ENCODE measurements at regions not wholly inside any gene's neighbourhood (a gene's known extent, or its start where the extent isn't known, plus 50 kb on each side); places are given as distances from the start of the nearest gene placed in this dataset.

DNA sequence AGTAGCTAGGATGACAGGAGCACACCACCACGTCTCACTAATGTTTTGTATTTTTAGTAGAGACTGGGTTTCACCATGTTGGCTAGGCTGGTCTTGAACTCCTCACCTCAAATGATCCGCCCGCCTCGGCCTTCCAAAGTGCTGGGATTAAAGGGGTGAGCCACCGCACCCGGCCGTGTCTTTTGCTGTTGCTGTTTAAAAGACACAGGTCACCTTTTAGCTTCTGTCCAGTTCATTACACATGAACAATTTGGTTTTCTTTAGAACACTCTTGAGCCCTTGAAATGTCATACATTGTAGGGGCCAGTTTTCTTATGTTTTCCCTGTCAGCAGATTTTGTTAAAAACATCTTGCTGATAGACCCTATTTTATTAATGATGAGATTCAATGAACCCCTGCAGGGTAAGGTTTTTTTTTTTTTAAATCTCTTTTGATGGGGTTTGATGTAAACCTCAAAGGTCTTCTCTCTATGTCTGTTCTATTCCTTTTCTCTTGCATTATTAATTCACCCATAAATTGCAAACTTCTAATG is 61.0 kb upstream of the AGPS start:
- H3K27me3 ChIP-seq, result no peaks in the 10 kb centered on the region
- H3K36me3 ChIP-seq, result no peaks in the 10 kb centered on the region
- peak overlapping the region in 1 of 4 donors; percentile 71 for H3K27ac ChIP-seq
- peaks cover 0 to 21% (median 3%) of the 10 kb centered on the region in 4 donors for H3K4me1 ChIP-seq
- H3K9me3 ChIP-seq, result no peaks in the 10 kb centered on the region
- no peak for DNase-seq (ENCODE audit: low spot score in 2 of 2)
- no peak overlapping the region for H3K4me3 ChIP-seq
- WGBS, 2 donors, result 66 to 75% methylated on average over 7 of the region's 7 CpGs
- TF ChIP-seq POLR2A (IDR thresholded peaks at IDR 0.05) (no peak), EP300 (IDR thresholded peaks at IDR 0.05) (no peak)
- TF ChIP-seq, protein P1, sequence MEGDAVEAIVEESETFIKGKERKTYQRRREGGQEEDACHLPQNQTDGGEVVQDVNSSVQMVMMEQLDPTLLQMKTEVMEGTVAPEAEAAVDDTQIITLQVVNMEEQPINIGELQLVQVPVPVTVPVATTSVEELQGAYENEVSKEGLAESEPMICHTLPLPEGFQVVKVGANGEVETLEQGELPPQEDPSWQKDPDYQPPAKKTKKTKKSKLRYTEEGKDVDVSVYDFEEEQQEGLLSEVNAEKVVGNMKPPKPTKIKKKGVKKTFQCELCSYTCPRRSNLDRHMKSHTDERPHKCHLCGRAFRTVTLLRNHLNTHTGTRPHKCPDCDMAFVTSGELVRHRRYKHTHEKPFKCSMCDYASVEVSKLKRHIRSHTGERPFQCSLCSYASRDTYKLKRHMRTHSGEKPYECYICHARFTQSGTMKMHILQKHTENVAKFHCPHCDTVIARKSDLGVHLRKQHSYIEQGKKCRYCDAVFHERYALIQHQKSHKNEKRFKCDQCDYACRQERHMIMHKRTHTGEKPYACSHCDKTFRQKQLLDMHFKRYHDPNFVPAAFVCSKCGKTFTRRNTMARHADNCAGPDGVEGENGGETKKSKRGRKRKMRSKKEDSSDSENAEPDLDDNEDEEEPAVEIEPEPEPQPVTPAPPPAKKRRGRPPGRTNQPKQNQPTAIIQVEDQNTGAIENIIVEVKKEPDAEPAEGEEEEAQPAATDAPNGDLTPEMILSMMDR (IDR thresholded peaks at IDR 0.05), result no peak

DNA sequence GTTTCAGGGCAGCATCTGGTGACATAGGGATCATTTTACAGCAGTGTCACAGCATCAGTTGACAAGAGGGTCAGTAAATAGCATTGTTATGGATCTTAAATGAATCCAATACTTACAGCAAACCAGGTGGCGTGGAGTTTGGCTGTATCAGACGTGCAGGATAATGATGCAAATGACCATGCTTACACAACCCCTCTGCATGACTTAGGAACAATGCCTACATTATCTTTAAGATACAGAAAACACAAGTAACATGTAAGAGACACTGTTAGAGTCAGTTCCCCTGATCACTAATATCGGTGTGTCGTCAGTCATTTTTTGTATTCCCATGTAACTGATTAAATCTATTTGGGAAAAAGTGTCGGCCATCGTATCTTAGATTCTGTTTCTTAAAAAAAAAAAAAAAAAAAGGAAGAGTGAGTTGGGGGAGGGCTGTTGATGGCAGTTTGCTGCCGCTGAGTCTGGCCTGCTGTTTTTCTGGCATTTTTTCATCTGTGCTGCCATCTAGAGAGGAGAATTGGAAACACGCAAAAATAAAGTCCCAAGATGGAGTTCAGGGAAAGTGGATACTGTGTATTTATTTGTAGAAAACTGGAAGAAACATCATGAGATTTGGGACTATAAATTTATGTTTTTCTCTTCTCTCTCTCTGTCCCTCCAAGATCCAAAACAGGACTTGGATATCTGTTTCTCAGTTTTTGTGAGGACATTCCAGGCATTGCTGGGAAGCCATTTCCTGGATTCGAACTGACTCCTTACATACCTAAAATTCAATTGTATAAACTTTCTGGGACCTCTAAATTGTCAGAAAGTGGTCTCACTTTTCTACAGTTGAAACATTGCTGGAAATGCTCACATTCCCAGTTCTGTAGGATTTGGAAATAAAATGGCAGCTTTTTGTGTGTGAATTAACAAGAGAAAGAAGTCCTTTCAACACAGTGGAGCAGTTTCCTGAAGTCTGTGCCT is 60.3 kb upstream of the AGPS start:
- peak in 1 of 2 donors; percentile 77 for DNase-seq (ENCODE audit: low spot score in 2 of 2)

DNA sequence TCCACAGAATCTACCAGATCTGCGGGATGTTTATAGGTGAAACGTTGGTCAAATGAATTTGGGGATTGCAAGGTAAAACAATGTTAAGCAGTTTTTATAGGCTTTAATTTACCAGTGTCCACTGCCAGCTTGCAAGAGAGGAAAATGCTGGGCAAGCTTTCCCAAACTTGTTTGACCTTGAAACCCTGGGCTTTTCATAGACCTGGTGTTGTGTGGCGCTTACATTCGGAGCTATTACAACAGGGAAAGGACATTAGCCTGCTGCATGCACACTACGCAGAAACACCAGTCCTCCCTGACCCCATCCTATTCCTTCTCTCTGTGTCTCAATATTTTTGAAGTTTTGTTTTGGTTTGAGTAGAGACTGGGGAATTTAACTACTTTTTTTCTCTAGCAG is 59.6 kb upstream of the AGPS start:
- peak overlapping the region in 2 of 4 donors; percentile 71 to 74 for H3K27ac ChIP-seq
- no peaks in the 10 kb centered on the region for H3K9me3 ChIP-seq
- no peak for DNase-seq (ENCODE audit: low spot score in 2 of 2)
- WGBS, 2 donors, result 61 to 62% methylated on average over 5 of the region's 5 CpGs
- no peaks in the 10 kb centered on the region for H3K27me3 ChIP-seq
- peaks cover 0 to 21% (median 3%) of the 10 kb centered on the region in 4 donors for H3K4me1 ChIP-seq
- TF ChIP-seq EP300 (IDR thresholded peaks at IDR 0.05) (no peak), POLR2A (IDR thresholded peaks at IDR 0.05) (no peak)
- H3K36me3 ChIP-seq, result peaks cover 0 to 4% (median 0%) of the 10 kb centered on the region in 3 donors
- no peak overlapping the region for H3K4me3 ChIP-seq

More for the DNA sequence above, 60.3 kb upstream of the AGPS start:
- Histone ChIP-seq H3K9me3 (no peaks in the 10 kb centered on the region), H3K27ac (peak overlapping the region in 3 of 4 donors; percentile 20 to 74 (median 71)), H3K36me3 (no peaks in the 10 kb centered on the region), H3K4me1 (peaks cover 0 to 21% (median 3%) of the 10 kb centered on the region in 4 donors), H3K4me3 (no peak overlapping the region), H3K27me3 (no peaks in the 10 kb centered on the region)
- WGBS, 2 donors, result 10 to 13% methylated on average over 9 of the region's 9 CpGs
- TF ChIP-seq, protein P1 (IDR thresholded peaks at IDR 0.05), result peak; percentile 54 to 75 (median 58)
- peak in 1 of 2 donors; percentile 56 for TF ChIP-seq EP300 (IDR thresholded peaks at IDR 0.05)
- TF ChIP-seq POLR2A (IDR thresholded peaks at IDR 0.05), result no peak

DNA sequence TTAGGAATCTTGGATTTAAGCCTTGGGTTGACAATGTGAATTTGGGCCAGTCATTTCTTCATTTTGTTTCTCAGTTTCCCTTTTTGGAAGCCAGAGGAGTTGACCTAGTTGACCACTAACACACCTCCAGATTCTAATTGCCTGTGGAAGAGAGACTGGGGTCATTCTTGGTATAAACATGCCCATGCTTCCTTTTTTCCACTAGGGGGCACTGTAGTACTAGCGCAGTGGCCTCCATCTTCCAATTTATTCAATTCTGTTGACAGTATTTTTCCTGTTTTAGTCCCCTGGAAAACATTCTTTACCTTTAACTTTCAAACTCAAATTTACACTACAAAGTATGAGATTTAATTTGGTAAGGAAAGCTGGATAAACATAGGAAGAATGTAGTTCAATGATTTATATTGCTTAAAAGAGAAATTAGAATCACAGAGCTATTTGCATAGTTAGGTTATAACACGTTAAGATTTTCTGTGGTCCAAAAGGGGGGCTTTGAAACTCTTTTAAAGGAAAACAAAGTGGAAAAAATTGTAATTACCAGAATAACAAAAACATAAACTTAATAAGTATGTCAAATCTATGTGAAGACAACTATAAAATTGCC is 57.5 kb upstream of the AGPS start:
- peaks cover 0 to 9% (median 0%) of the 10 kb centered on the region in 3 donors for H3K36me3 ChIP-seq
- TF ChIP-seq POLR2A (IDR thresholded peaks at IDR 0.05) (no peak), EP300 (IDR thresholded peaks at IDR 0.05) (no peak)
- TF ChIP-seq, protein P1 (IDR thresholded peaks at IDR 0.05), result peak; percentile 89 to 93 (median 92)
- no peak overlapping the region for H3K4me3 ChIP-seq
- no peaks in the 10 kb centered on the region for H3K27me3 ChIP-seq
- peaks cover 0 to 21% (median 3%) of the 10 kb centered on the region in 4 donors for H3K4me1 ChIP-seq
- WGBS, 2 donors, result 39 to 47% methylated on average over 2 of the region's 2 CpGs
- H3K27ac ChIP-seq, result no peak overlapping the region
- DNase-seq (ENCODE audit: low spot score in 2 of 2), result no peak
- no peaks in the 10 kb centered on the region for H3K9me3 ChIP-seq

DNA sequence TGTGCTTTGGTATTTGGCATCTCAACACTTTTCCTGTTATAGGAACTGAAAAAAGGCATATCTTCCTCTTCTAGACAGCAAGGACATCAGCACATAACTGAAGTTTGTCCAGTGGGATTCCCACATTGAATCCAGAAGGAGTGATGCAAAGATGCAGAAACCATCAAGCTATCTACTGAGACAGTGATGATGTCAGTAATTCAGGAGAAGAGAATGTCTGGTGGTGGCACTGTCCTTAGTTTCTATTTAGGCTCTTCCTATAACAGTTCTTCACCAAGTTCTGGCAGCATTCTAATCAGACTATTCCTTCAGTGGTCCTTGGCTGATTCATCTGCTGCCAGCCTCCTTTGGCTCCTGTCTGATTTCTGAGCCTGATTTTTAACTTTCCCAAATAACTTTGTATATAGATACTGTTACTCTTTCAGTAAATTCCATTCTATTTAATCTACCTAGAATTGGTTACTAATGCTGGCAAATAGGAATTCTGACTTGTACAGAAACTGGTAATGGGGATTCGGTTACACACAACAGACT is 56.6 kb upstream of the AGPS start:
- Histone ChIP-seq H3K9me3 (no peaks in the 10 kb centered on the region), H3K36me3 (peaks cover 0 to 9% (median 0%) of the 10 kb centered on the region in 3 donors), H3K27me3 (no peaks in the 10 kb centered on the region), H3K4me3 (no peak overlapping the region), H3K4me1 (peaks cover 0 to 21% (median 3%) of the 10 kb centered on the region in 4 donors), H3K27ac (no peak overlapping the region)
- no peak for DNase-seq (ENCODE audit: low spot score in 2 of 2)
- 94 to 97% methylated on average over 1 of the region's 1 CpG for WGBS, 2 donors
- TF ChIP-seq POLR2A (IDR thresholded peaks at IDR 0.05) (no peak), EP300 (IDR thresholded peaks at IDR 0.05) (no peak)
- TF ChIP-seq, protein P1 (IDR thresholded peaks at IDR 0.05), result no peak
